ENCODE measurements at regions not wholly inside any gene's neighbourhood (a gene's known extent, or its start where the extent isn't known, plus 50 kb on each side); places are given as distances from the start of the nearest gene placed in this dataset.

DNA sequence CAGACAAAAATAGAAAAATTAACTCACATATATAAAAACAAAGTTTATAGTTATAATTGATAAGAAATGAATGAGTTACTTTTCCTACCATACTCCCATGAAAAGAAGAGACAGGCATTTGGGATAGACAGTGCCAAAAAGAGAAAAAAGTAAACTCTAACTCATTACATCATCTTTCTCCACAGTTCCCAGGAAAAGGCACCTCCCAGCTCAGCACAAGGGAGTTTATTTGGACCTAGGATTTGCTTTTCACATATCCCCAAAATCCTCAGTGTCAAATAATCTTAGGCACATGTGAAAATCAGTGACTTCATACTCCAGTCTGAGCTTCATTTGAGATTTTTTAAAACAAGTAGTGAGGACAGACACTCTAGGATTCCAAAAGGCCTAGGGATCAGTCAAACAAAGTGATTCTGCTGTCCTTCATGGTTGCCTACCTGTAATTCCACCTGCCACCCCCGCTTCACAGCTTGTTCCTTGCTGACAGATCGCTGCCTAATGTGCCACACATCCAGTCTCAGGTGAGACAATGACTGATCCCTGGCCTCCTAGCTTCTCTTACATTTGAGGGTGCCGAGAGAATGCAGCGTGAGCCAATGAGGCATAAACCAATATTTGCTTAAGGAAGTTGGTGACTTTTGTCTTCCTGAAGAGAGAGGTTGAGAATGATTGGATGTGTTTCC, 573.7 kb downstream of the TBL1XR1 start:
- TF ChIP-seq, protein P1, sequence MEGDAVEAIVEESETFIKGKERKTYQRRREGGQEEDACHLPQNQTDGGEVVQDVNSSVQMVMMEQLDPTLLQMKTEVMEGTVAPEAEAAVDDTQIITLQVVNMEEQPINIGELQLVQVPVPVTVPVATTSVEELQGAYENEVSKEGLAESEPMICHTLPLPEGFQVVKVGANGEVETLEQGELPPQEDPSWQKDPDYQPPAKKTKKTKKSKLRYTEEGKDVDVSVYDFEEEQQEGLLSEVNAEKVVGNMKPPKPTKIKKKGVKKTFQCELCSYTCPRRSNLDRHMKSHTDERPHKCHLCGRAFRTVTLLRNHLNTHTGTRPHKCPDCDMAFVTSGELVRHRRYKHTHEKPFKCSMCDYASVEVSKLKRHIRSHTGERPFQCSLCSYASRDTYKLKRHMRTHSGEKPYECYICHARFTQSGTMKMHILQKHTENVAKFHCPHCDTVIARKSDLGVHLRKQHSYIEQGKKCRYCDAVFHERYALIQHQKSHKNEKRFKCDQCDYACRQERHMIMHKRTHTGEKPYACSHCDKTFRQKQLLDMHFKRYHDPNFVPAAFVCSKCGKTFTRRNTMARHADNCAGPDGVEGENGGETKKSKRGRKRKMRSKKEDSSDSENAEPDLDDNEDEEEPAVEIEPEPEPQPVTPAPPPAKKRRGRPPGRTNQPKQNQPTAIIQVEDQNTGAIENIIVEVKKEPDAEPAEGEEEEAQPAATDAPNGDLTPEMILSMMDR (conservative IDR thresholded peaks at IDR 0.05), result no peak
- TF ChIP-seq EZH2 (IDR thresholded peaks at IDR 0.05; ENCODE audit: low read depth), result no peak

All from PC-9 (cell line).